Dendritic cell treated with granulocyte-macrophage colony-stimulating factor and Interleukin-4, amounts not matched to agents 40 ng/mL and 50 ng/mL, for 4 days (primary cell): ENCODE measurements at regions not wholly inside any gene's neighbourhood (a gene's known extent, or its start where the extent isn't known, plus 50 kb on each side); places are given as distances from the start of the nearest gene placed in this dataset.

Experiments
- H3K27ac Mint-ChIP-seq: one replicate; pipeline ENCODE4 v1.8.0; 2022; ENCODE audit warnings: mild to moderate bottlenecking, mixed read lengths
- H3K27me3 Mint-ChIP-seq: one replicate; pipeline ENCODE4 v1.8.0; 2022; ENCODE audit warnings: mild to moderate bottlenecking, mixed read lengths
- H3K36me3 Mint-ChIP-seq: one replicate; pipeline ENCODE4 v1.8.0; 2022; ENCODE audit warnings: low read depth, mixed read lengths
- H3K4me1 Mint-ChIP-seq: one replicate; pipeline ENCODE4 v1.8.0; 2022; ENCODE audit warnings: low read depth, mixed read lengths
- H3K4me3 Mint-ChIP-seq: one replicate; pipeline ENCODE4 v1.8.0; 2022; ENCODE audit warnings: mild to moderate bottlenecking, moderate library complexity, mixed read lengths
- H3K9me3 Mint-ChIP-seq: one replicate; pipeline ENCODE4 v1.8.0; 2022; ENCODE audit warnings: mixed read lengths
- intact Hi-C: fragments of 100-400 bp; cut with micrococcal nuclease; formaldehyde crosslinking; loops from one replicate; pipeline ENCODE4 v1.15.0; 2022

- H3K4me1 Mint-ChIP-seq, result peaks cover 13% of the 10 kb centered on the region
- H3K9me3 Mint-ChIP-seq, result peaks cover 33% of the 10 kb centered on the region
- H3K4me3 Mint-ChIP-seq, result no peak overlapping the region
- H3K36me3 Mint-ChIP-seq, result peaks cover 18% of the 10 kb centered on the region
- intact Hi-C loops, result no loop called here
- H3K27ac Mint-ChIP-seq, result no peak overlapping the region
- peaks cover 17% of the 10 kb centered on the region for H3K27me3 Mint-ChIP-seq
These were observed 457.1 kb downstream of the LPIN1 start for GRCh38 chr2:12203528-12203927.

- Mint-ChIP-seq H3K4me3 (no peak overlapping the region), H3K27me3 (peaks cover 15% of the 10 kb centered on the region), H3K4me1 (peaks cover 13% of the 10 kb centered on the region), H3K27ac (no peak overlapping the region), H3K9me3 (peaks cover 33% of the 10 kb centered on the region), H3K36me3 (peaks cover 18% of the 10 kb centered on the region)
- intact Hi-C loops, result no loop called here
These were observed 458.7 kb downstream of the LPIN1 start for GRCh38 chr2:12205086-12205485.

GRCh38 chr2:12207491-12207890 is 461.1 kb downstream of the LPIN1 start:
- Mint-ChIP-seq H3K9me3 (peaks cover 33% of the 10 kb centered on the region), H3K4me3 (no peak overlapping the region), H3K27me3 (peaks cover 8% of the 10 kb centered on the region), H3K4me1 (no peaks in the 10 kb centered on the region), H3K36me3 (peaks cover 18% of the 10 kb centered on the region), H3K27ac (no peak overlapping the region)
- intact Hi-C loops, result no loop called here

GRCh38 chr2:12210016-12210933 is 463.8 kb downstream of the LPIN1 start:
- Mint-ChIP-seq H3K9me3 (peaks cover 12% of the 10 kb centered on the region), H3K27me3 (no peaks in the 10 kb centered on the region), H3K4me1 (no peaks in the 10 kb centered on the region), H3K4me3 (no peak overlapping the region), H3K36me3 (no peaks in the 10 kb centered on the region), H3K27ac (no peak overlapping the region)
- intact Hi-C loops, result no loop called here

GRCh38 chr2:12211326-12212175 is 465.1 kb downstream of the LPIN1 start:
- no peaks in the 10 kb centered on the region for H3K27me3 Mint-ChIP-seq

GRCh38 chr2:12212841-12213597 is 466.6 kb downstream of the LPIN1 start:
- intact Hi-C loops, result no loop called here
- Mint-ChIP-seq H3K4me3 (no peak overlapping the region), H3K27me3 (no peaks in the 10 kb centered on the region), H3K9me3 (no peaks in the 10 kb centered on the region), H3K27ac (no peak overlapping the region), H3K4me1 (no peaks in the 10 kb centered on the region), H3K36me3 (no peaks in the 10 kb centered on the region)

More at GRCh38 chr2:12211326-12212175, 465.1 kb downstream of the LPIN1 start:
- no peaks in the 10 kb centered on the region for H3K36me3 Mint-ChIP-seq
- H3K27ac Mint-ChIP-seq, result no peak overlapping the region
- no peaks in the 10 kb centered on the region for H3K4me1 Mint-ChIP-seq
- no peak overlapping the region for H3K4me3 Mint-ChIP-seq
- intact Hi-C loops, result no loop called here
- H3K9me3 Mint-ChIP-seq, result peaks cover 3% of the 10 kb centered on the region

- intact Hi-C loops, result no loop called here
- Mint-ChIP-seq H3K4me1 (no peaks in the 10 kb centered on the region), H3K4me3 (no peak overlapping the region)
These were observed 470.7 kb downstream of the LPIN1 start for GRCh38 chr2:12217175-12217574.

GRCh38 chr2:12219761-12220160 is 473.3 kb downstream of the LPIN1 start:
- intact Hi-C loops, result no loop called here
- Mint-ChIP-seq H3K4me1 (no peaks in the 10 kb centered on the region), H3K27me3 (no peaks in the 10 kb centered on the region), H3K36me3 (no peaks in the 10 kb centered on the region), H3K27ac (no peak overlapping the region), H3K9me3 (peaks cover 35% of the 10 kb centered on the region), H3K4me3 (no peak overlapping the region)

More at GRCh38 chr2:12217175-12217574, 470.7 kb downstream of the LPIN1 start:
- Mint-ChIP-seq H3K9me3 (peaks cover 9% of the 10 kb centered on the region), H3K36me3 (no peaks in the 10 kb centered on the region), H3K27ac (no peak overlapping the region), H3K27me3 (no peaks in the 10 kb centered on the region)

GRCh38 chr2:12221584-12221983 is 475.2 kb downstream of the LPIN1 start:
- Mint-ChIP-seq H3K9me3 (peaks cover 52% of the 10 kb centered on the region), H3K36me3 (no peaks in the 10 kb centered on the region), H3K4me1 (no peaks in the 10 kb centered on the region), H3K27me3 (no peaks in the 10 kb centered on the region), H3K4me3 (no peak overlapping the region), H3K27ac (no peak overlapping the region)
- intact Hi-C loops, result no loop called here

- Mint-ChIP-seq H3K27ac (no peak overlapping the region), H3K9me3 (peaks cover 52% of the 10 kb centered on the region), H3K4me1 (no peaks in the 10 kb centered on the region), H3K36me3 (no peaks in the 10 kb centered on the region), H3K27me3 (no peaks in the 10 kb centered on the region), H3K4me3 (no peak overlapping the region)
- intact Hi-C loops, result no loop called here
These were observed 476.1 kb downstream of the LPIN1 start for GRCh38 chr2:12222554-12222953.

GRCh38 chr2:12223732-12224131 is 477.3 kb downstream of the LPIN1 start:
- Mint-ChIP-seq H3K27ac (no peak overlapping the region), H3K9me3 (peaks cover 52% of the 10 kb centered on the region), H3K36me3 (no peaks in the 10 kb centered on the region), H3K4me1 (no peaks in the 10 kb centered on the region), H3K27me3 (peaks cover 4% of the 10 kb centered on the region), H3K4me3 (no peak overlapping the region)
- intact Hi-C loops, result no loop called here

- H3K4me3 Mint-ChIP-seq, result no peak overlapping the region
- peaks cover 4% of the 10 kb centered on the region for H3K27me3 Mint-ChIP-seq
- peaks cover 48% of the 10 kb centered on the region for H3K9me3 Mint-ChIP-seq
- no peak overlapping the region for H3K27ac Mint-ChIP-seq
- intact Hi-C loops, result no loop called here
- H3K36me3 Mint-ChIP-seq, result no peaks in the 10 kb centered on the region
- no peaks in the 10 kb centered on the region for H3K4me1 Mint-ChIP-seq
These were observed 480.2 kb downstream of the LPIN1 start for GRCh38 chr2:12226653-12227052.

GRCh38 chr2:12227941-12228608 is 481.6 kb downstream of the LPIN1 start:
- Mint-ChIP-seq H3K36me3 (no peaks in the 10 kb centered on the region), H3K27me3 (peaks cover 4% of the 10 kb centered on the region), H3K9me3 (peaks cover 34% of the 10 kb centered on the region), H3K4me3 (no peak overlapping the region), H3K27ac (no peak overlapping the region), H3K4me1 (no peaks in the 10 kb centered on the region)
- intact Hi-C loops, result no loop called here
